ENCODE measurements at regions not wholly inside any gene's neighbourhood (a gene's known extent, or its start where the extent isn't known, plus 50 kb on each side); places are given as distances from the start of the nearest gene placed in this dataset.

DNA sequence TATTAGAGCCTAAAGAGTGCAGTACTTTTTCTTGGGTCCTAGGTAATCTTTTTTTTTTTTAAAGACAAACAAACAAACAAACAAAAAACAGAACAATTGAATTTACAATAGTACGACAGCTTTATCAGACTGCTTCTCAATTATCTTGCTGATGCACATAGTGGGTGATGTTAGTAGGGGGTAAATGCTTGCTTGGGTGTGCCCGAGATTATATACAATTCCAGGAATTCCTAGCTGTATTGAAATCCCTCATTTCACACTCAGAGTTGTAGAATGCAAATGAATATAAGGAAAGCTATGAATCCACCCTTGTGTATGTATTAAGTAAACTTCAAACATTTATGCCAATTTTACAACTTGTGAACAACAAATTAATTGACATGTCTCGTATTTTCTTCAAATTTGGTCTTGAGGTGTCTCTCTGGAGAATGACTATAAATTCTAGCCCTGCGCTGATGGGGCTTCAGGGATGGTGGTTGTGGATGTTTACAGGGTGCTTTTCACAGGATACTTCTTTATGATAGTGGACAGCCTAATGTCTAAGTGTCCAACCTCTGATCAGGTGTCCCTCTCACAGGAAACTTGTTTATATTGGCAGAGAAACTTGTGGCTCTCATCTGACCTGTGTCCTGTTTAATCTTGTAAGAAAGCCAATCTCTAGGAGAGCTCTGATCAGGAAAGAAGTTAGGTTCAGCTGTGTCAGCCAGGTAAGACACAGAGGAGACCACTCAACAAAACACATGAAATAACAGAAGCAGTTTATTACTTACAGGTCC lies 61.9 kb upstream of the SLC39A10 start:
- POLR2A ChIA-PET, result no interaction called here
- H3K79me2 ChIP-seq (ENCODE audit: insufficient read depth, low read length), result no peaks in the 10 kb centered on the region
- CTCF ChIA-PET (ENCODE audit: low intra/inter-chr PET ratio, low total read pairs), result no interaction called here
- H3K27ac ChIP-seq (ENCODE audit: extremely low read length, insufficient read depth, low read length), result no peak overlapping the region
- H3K9ac ChIP-seq (ENCODE audit: insufficient read depth, low read depth, low read length), result no peak overlapping the region
- no peak overlapping the region for H3K4me3 ChIP-seq (replicated peaks in 1 of 3; ENCODE audit: insufficient read depth in 1 of 3, low read depth in 2 of 3, low read length in 3 of 3)
- no peak for ATAC-seq
- no peak overlapping the region for H3K4me2 ChIP-seq (ENCODE audit: low read depth, low read length)
- no peaks in the 10 kb centered on the region for H3K36me3 ChIP-seq (replicated peaks in 1 of 2; ENCODE audit: control insufficient read depth in 1 of 2, insufficient read depth in 2 of 2, low read length in 2 of 2)
- in situ Hi-C loops (cut with HindIII; ENCODE audit: extremely low pct_ligation_motif_present, low pct_unique_long_range_greater_than_20kb), result no loop called here
- no peaks in the 10 kb centered on the region for H3K9me3 ChIP-seq (ENCODE audit: low read length)
- H3K4me1 ChIP-seq (ENCODE audit: insufficient read depth, low read length), result no peaks in the 10 kb centered on the region
- TF ChIP-seq SP1 (IDR thresholded peaks at IDR 0.05) (no peak), SP1 (CRISPR knock-in tag; IDR thresholded peaks at IDR 0.05) (no peak), PPARG (CRISPR knock-in tag; conservative IDR thresholded peaks at IDR 0.05) (no peak)
- TF ChIP-seq, protein P1, sequence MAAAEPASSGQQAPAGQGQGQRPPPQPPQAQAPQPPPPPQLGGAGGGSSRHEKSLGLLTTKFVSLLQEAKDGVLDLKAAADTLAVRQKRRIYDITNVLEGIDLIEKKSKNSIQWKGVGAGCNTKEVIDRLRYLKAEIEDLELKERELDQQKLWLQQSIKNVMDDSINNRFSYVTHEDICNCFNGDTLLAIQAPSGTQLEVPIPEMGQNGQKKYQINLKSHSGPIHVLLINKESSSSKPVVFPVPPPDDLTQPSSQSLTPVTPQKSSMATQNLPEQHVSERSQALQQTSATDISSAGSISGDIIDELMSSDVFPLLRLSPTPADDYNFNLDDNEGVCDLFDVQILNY (CRISPR knock-in tag; conservative IDR thresholded peaks at IDR 0.05), result no peak
- intact Hi-C loops (cut with micrococcal nuclease; ENCODE audit: unreplicated experiment), result no loop called here
- no peak for FAIRE-seq
- no peak overlapping the region for H2AFZ ChIP-seq (ENCODE audit: low read length)
- H4K20me1 ChIP-seq (ENCODE audit: insufficient read depth, low read length), result no peaks in the 10 kb centered on the region
- no peak for DNase-seq (ENCODE audit: low spot score)
- peaks cover 3 to 4% of the 10 kb centered on the region in 2 experiments; a peak in 2 of 5 replicates for H3K27me3 ChIP-seq (ENCODE audit: control insufficient read depth in 1 of 2, insufficient read depth in 2 of 2, low read length in 2 of 2)
- no TSS peak for BruUV-seq (replicated peaks)
- 5% methylated on average over 4 of the region's 4 CpGs for WGBS (ENCODE audit: low lambda C conversion rate)

DNA sequence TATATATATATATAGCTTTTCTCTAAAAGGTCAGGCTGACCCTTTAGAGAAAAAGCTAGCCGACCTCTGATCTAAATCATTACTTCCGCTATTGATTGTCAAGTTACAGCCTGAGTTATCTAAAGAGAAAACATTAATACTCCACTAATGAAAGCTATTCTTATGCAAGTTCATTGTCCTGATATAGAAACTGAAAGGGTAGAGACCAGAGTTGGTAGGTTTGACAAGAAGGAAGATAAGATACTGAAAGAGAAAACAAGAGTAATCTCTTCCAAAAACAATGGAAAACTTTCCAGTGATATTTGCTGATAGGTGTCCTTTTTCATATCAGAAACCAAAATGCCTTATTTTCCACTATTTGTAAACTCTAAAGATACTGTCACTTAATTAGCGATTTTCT lies 62.8 kb upstream of the SLC39A10 start:
- Histone ChIP-seq H4K20me1 (ENCODE audit: insufficient read depth, low read length) (no peaks in the 10 kb centered on the region), H3K9me3 (ENCODE audit: low read length) (no peaks in the 10 kb centered on the region), H3K79me2 (ENCODE audit: insufficient read depth, low read length) (no peaks in the 10 kb centered on the region), H3K4me3 (replicated peaks in 1 of 3; ENCODE audit: insufficient read depth in 1 of 3, low read depth in 2 of 3, low read length in 3 of 3) (no peak overlapping the region), H3K27ac (ENCODE audit: extremely low read length, insufficient read depth, low read length) (no peak overlapping the region), H3K9ac (ENCODE audit: insufficient read depth, low read depth, low read length) (no peak overlapping the region), H3K4me2 (ENCODE audit: low read depth, low read length) (no peak overlapping the region), H3K36me3 (replicated peaks in 1 of 2; ENCODE audit: control insufficient read depth in 1 of 2, insufficient read depth in 2 of 2, low read length in 2 of 2) (no peaks in the 10 kb centered on the region), H3K4me1 (ENCODE audit: insufficient read depth, low read length) (no peaks in the 10 kb centered on the region), H2AFZ (ENCODE audit: low read length) (no peak overlapping the region), H3K27me3 (ENCODE audit: control insufficient read depth in 1 of 2, insufficient read depth in 2 of 2, low read length in 2 of 2) (peaks cover 3 to 4% of the 10 kb centered on the region in 2 experiments; a peak in 2 of 5 replicates)
- ChIA-PET POLR2A (no interaction called here), CTCF (ENCODE audit: low intra/inter-chr PET ratio, low total read pairs) (no interaction called here)
- DNase-seq (ENCODE audit: low spot score), result no peak
- FAIRE-seq, result no peak
- intact Hi-C loops (cut with micrococcal nuclease; ENCODE audit: unreplicated experiment), result no loop called here
- 3% methylated on average over 3 of the region's 3 CpGs for WGBS (ENCODE audit: low lambda C conversion rate)
- in situ Hi-C loops (cut with HindIII; ENCODE audit: extremely low pct_ligation_motif_present, low pct_unique_long_range_greater_than_20kb), result no loop called here
- ATAC-seq, result no peak
- BruUV-seq (replicated peaks), result no TSS peak
- TF ChIP-seq, protein P2, sequence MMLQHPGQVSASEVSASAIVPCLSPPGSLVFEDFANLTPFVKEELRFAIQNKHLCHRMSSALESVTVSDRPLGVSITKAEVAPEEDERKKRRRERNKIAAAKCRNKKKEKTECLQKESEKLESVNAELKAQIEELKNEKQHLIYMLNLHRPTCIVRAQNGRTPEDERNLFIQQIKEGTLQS (CRISPR knock-in tag; IDR thresholded peaks at IDR 0.05), result no peak
- TF ChIP-seq, protein P3, sequence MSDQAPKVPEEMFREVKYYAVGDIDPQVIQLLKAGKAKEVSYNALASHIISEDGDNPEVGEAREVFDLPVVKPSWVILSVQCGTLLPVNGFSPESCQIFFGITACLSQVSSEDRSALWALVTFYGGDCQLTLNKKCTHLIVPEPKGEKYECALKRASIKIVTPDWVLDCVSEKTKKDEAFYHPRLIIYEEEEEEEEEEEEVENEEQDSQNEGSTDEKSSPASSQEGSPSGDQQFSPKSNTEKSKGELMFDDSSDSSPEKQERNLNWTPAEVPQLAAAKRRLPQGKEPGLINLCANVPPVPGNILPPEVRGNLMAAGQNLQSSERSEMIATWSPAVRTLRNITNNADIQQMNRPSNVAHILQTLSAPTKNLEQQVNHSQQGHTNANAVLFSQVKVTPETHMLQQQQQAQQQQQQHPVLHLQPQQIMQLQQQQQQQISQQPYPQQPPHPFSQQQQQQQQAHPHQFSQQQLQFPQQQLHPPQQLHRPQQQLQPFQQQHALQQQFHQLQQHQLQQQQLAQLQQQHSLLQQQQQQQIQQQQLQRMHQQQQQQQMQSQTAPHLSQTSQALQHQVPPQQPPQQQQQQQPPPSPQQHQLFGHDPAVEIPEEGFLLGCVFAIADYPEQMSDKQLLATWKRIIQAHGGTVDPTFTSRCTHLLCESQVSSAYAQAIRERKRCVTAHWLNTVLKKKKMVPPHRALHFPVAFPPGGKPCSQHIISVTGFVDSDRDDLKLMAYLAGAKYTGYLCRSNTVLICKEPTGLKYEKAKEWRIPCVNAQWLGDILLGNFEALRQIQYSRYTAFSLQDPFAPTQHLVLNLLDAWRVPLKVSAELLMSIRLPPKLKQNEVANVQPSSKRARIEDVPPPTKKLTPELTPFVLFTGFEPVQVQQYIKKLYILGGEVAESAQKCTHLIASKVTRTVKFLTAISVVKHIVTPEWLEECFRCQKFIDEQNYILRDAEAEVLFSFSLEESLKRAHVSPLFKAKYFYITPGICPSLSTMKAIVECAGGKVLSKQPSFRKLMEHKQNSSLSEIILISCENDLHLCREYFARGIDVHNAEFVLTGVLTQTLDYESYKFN (CRISPR knock-in tag; conservative IDR thresholded peaks at IDR 0.05), result no peak
- TF ChIP-seq, protein P4, sequence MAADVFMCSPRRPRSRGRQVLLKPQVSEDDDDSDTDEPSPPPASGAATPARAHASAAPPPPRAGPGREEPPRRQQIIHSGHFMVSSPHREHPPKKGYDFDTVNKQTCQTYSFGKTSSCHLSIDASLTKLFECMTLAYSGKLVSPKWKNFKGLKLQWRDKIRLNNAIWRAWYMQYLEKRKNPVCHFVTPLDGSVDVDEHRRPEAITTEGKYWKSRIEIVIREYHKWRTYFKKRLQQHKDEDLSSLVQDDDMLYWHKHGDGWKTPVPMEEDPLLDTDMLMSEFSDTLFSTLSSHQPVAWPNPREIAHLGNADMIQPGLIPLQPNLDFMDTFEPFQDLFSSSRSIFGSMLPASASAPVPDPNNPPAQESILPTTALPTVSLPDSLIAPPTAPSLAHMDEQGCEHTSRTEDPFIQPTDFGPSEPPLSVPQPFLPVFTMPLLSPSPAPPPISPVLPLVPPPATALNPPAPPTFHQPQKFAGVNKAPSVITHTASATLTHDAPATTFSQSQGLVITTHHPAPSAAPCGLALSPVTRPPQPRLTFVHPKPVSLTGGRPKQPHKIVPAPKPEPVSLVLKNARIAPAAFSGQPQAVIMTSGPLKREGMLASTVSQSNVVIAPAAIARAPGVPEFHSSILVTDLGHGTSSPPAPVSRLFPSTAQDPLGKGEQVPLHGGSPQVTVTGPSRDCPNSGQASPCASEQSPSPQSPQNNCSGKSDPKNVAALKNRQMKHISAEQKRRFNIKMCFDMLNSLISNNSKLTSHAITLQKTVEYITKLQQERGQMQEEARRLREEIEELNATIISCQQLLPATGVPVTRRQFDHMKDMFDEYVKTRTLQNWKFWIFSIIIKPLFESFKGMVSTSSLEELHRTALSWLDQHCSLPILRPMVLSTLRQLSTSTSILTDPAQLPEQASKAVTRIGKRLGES (CRISPR knock-in tag; IDR thresholded peaks at IDR 0.05; ENCODE audit: borderline replicate concordance), result no peak
- TF ChIP-seq ZNF441 (CRISPR knock-in tag; IDR thresholded peaks at IDR 0.05; ENCODE audit: borderline replicate concordance) (no peak), ZNF782 (CRISPR knock-in tag; IDR thresholded peaks at IDR 0.05; ENCODE audit: borderline replicate concordance) (no peak), PHF8 (CRISPR knock-in tag; IDR thresholded peaks at IDR 0.05) (no peak), HMGA1 (CRISPR knock-in tag; conservative IDR thresholded peaks at IDR 0.05) (no peak)
